Stimulated activated CD4-positive, alpha-beta T cell treated with anti-CD3 and anti-CD28 coated beads, Interleukin-1b, Interleukin-23, amount 100 ng/mL, for 4 hours (primary cell): ENCODE measurements at regions not wholly inside any gene's neighbourhood (a gene's known extent, or its start where the extent isn't known, plus 50 kb on each side); places are given as distances from the start of the nearest gene placed in this dataset.
"Not testable (repeated sequence)": the region's sequence is repeated elsewhere in the genome, so short reads cannot be mapped to it uniquely, and the experiment has no call there.

ENCODE experiments used
- DNase-seq, 2 donors: peaks; one replicate each; pipeline ENCODE4 v3.0.0-alpha.2; 2020; ENCODE audit warnings: low read depth in 2 of 2

GRCh38 chr5:58019614-58020013, 440.3 kb downstream of the PLK2 start:
- no peak for DNase-seq

GRCh38 chr5:58018016-58018415, 441.9 kb downstream of the PLK2 start:
- DNase-seq, result no peak

DNA sequence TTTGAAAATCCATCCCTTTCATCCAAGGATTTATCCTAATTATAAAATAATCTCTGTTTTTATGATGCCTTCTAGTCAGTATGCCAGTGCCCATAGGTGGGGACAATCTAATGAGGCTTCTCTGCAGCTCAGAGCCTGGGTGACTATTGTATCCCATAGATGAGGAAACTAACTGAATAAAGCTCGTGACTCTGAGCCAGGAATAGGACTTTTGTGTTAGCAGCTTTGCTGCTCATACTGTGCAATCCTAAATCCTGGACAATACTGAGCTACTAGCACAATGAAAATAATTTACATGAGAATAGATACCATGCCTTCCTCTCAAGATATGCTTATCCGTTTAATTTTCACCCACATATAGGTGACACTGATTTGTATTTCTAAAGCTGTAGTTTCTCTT, 443.0 kb downstream of the PLK2 start:
- no peak for DNase-seq

GRCh38 chr5:58016358-58016757, 443.5 kb downstream of the PLK2 start:
- DNase-seq, result no peak

- no peak for DNase-seq
Observed at GRCh38 chr5:58015175-58015574, 444.7 kb downstream of the PLK2 start.

DNA sequence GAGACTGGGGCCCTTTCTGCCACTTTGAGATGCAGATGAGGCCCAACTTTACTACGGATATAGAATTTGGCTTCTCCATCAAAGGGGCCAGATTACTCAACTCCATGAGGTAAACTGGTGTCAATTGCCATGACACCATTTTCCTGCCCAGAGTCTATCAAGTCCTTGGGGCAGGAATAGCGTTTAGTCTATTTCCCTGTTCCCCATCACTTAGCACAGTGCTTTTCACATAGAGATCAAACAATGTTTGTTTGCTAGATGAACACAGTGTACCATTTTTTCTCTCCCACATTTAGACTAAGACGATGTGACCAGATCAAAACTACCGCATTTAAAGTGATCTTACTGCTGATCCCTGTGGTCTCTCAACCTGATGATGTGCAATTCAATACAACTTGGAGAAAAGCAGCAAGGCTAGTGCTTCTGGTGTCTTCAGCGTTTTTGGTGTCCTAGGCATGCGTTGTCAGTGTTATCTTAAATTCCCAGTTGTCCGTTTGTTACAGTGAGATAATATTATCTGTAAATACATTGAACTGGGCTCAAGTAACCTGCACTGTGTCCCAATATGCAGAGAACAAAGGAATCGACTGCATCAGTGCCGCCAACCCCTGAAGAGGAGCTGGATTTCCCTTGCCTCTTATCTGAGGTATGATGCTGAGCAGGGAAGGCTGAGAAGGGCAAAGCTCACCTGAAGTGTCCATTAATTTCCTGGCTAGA, 446.2 kb downstream of the PLK2 start:
- DNase-seq, result no peak

DNA sequence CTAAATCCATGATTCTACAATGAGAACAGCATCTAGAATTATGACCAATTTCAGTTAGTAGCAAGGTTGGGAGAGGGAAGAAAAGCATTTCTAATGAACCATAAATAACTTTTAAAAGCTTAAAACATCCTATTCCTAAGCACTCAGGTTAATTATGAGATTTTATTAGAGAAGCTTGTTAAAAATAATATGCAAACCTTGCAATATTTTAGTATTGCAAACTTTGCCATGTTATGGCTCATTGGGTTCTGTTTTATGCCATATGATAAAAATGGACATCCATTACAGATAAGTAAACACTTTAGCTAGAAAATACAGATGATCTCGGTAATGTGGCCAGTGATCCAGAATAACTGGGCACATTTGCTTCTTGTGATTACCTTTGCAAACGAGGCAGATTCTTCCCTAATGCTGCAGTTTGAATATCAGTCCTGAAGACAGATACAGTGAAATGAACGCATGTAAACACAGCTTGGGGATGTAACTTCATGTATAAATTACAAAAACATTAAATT, 447.0 kb downstream of the PLK2 start:
- no peak for DNase-seq

DNA sequence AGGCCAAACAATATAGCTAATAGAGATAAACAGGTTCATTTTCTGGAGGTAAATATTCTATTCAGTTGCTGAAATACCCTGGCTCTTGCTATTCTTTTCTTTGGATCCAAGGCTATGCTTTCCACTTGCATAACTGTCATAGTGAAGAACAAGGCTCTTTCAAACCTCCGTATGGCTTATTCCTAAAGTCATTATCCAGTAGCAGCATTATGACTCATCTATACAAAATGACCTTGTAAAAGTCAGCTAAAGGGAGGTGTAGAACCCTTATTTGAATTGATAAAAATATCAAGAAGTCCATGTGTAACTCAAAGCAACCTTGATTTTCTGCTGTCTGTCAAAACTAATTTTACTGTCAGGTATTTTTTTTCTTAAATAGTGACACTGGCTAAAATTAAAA, 447.8 kb downstream of the PLK2 start:
- no peak for DNase-seq

GRCh38 chr5:58011301-58011700, 448.6 kb downstream of the PLK2 start:
- no peak for DNase-seq

- no peak for DNase-seq
Observed at GRCh38 chr5:58009754-58010153, 450.1 kb downstream of the PLK2 start.

GRCh38 chr5:58002323-58002722, 457.6 kb downstream of the PLK2 start:
- no peak for DNase-seq

- no peak for DNase-seq
Observed at GRCh38 chr5:57993866-57994265, 466.0 kb downstream of the PLK2 start.

- DNase-seq, result no peak
Observed at GRCh38 chr5:57989378-57989777, 470.5 kb downstream of the PLK2 start.

DNA sequence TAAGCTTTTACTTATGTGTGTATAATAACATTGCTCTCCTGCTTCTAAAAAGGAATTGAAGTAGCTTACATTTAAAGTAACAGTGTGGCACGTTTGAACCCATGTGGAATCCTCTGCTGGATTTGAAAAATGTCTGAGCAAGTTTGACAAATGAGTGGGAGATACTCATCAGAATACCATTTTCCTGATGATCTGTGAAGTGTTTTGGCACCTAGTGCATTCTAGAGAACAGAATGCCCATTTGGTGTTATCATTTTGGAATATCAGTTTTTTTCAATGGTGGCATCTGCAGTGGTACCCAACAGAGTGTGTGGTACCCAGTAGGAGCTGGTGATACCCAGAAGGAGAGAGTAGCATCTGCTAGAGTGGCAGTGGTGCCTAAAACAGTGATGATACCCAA, 471.1 kb downstream of the PLK2 start:
- no peak for DNase-seq

DNA sequence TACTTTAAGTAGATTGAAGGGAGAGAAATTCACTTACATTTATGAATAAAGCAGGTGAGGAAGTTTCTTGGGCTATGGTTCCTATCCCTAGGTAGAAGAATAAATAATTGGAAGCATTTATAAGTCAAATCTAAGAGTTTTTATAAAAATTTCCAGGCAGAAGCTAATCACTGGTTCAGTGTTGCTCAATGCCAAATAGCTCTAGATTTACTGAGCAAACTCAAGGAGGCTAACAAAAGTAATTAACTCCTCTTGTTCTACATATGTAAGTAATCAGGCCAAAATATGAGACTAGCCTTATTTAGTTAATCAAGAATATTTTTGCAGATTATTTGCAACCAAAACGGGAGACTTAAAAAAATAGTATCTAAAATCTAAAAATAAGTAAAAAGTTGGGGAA, 472.3 kb downstream of the PLK2 start:
- no peak for DNase-seq

- DNase-seq, result no peak
Observed at GRCh38 chr5:57986761-57987341, 473.0 kb downstream of the PLK2 start.

DNA sequence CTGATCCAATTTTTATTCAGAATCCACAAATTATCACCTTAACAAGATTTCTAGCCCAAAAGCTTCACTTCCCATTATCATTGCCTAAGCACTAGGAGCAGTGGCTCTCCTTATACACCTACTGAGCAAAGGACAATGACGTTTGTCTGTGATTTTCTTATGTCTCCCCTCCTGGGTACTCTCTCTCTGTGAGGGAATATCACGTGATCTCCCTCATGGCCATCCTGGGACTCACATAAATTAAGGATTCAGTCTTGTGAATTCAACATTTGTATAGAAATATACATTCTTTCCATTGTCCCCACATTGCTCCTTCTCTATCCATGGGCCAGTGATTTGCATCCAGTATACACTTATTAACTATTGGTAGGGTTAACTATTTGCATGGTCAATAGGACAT, 476.5 kb downstream of the PLK2 start:
- DNase-seq, result no peak

- no peak for DNase-seq
Observed at GRCh38 chr5:57979671-57980070, 480.2 kb downstream of the PLK2 start.

GRCh38 chr5:57976506-57976905, 483.4 kb downstream of the PLK2 start:
- no peak for DNase-seq

- not testable (repeated sequence) for DNase-seq
Observed at GRCh38 chr5:57972099-57972498, 487.8 kb downstream of the PLK2 start.

DNA sequence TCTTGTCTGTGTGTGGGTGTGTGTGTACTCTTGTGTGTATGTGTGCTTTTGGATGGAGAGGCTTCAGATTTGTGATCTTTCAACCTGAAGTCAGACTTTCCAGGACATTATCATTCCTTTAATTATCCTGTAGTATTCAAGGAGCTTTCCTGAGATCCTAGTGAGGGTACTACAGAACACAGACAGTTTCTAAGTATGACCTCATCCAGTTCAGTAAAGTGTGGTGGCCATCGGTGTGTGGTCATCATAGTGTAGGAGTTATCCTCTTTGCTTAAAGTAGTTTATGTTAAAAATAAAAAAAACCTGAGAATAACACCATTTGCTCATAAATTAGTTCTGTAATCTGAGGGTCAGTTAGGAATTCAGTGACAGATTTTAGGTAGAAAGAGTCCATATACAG, 478.0 kb upstream of the ACTBL2 start:
- no peak for DNase-seq

DNA sequence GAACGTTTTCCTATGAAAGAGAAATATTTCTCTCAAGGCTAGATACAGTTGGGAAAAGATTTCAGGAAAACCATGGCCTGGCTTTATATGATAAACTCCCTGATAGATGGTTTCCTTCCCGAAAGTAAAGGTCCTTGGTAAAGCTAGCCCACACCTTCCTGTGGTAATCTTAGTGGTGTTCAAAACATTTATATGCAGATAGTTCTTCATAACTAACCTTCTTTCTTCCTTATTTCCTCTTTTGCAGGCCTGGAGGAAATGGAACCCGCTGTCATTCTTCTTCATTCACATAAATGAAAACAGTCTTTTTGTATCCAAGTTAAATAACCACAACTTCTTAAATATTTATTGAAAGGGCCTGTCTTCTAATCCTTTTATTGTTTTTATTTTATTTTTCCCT, 474.0 kb upstream of the ACTBL2 start:
- no peak for DNase-seq

DNA sequence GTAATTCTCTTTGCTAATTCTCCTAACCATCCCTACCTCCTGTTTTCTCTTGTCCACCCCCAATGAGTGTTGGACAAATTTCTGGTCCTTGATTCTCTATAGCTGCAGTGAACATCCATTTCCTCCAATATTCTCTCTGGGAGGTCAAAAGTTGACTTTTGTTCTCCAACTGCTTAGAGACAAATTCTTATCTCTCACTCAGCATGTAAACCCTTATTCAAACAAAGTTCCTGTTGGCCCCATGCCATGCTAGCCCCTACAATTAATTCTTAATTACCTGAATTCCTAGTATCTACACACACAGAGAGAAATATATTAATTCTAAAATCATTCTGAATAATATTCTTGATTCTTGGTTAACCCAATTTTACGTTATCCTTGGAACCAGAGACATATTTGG, 472.9 kb upstream of the ACTBL2 start:
- DNase-seq, result no peak

- no peak for DNase-seq
Observed at GRCh38 chr5:57953792-57954191, 471.2 kb upstream of the ACTBL2 start.
